Small intestine (tissue), 7 donors: ENCODE measurements at regions not wholly inside any gene's neighbourhood (a gene's known extent, or its start where the extent isn't known, plus 50 kb on each side); places are given as distances from the start of the nearest gene placed in this dataset.

Experiments
- DNase-seq, 2 donors: peaks; one replicate each; pipeline versions ENCODE4 v3.0.0 to v3.0.0-alpha.2; 2013
- FAIRE-seq: peaks from 2 replicates; lab custom pipeline; 2012; peaks lifted over from hg19 to GRCh38; lab: Jason Lieb, UNC
- H3K27ac ChIP-seq, 3 donors: one replicate each; pipeline ENCODE4 v1.5.1; 2013; ENCODE audit warnings: low read length in 2 of 3, mild to moderate bottlenecking in 2 of 3, control low read depth in 1 of 3, inconsistent platforms in 1 of 3, low read depth in 1 of 3, moderate library complexity in 1 of 3
- H3K27me3 ChIP-seq, 3 donors: one replicate each; pipeline ENCODE4 v1.6.1; 2013; ENCODE audit warnings: low read length in 3 of 3, inconsistent platforms in 1 of 3; ENCODE audit not compliant: control insufficient read depth in 3 of 3, insufficient read depth in 3 of 3
- H3K36me3 ChIP-seq, 3 donors: one replicate each; pipeline ENCODE4 v1.6.1; 2013; ENCODE audit warnings: low read length in 3 of 3, inconsistent platforms in 1 of 3, low read depth in 1 of 3, mild to moderate bottlenecking in 1 of 3, moderate library complexity in 1 of 3; ENCODE audit not compliant: control insufficient read depth in 3 of 3, insufficient read depth in 2 of 3
- H3K4me1 ChIP-seq, 3 donors: one replicate each; pipeline ENCODE4 v1.6.1; 2013; ENCODE audit warnings: low read length in 2 of 3, inconsistent platforms in 1 of 3, low read depth in 1 of 3, mild to moderate bottlenecking in 1 of 3, moderate library complexity in 1 of 3; ENCODE audit not compliant: control insufficient read depth in 3 of 3, insufficient read depth in 2 of 3
- H3K4me3 ChIP-seq, 3 donors: one replicate each; pipeline ENCODE4 v1.5.1; 2013; ENCODE audit warnings: low read length in 3 of 3, control low read depth in 1 of 3, inconsistent platforms in 1 of 3, low read depth in 1 of 3, mild to moderate bottlenecking in 1 of 3, moderate library complexity in 1 of 3
- H3K9me3 ChIP-seq, 2 donors: one replicate each; pipeline ENCODE4 v1.6.1; 2013; ENCODE audit warnings: low read depth in 1 of 2, low read length in 1 of 2; ENCODE audit not compliant: control insufficient read depth in 2 of 2, insufficient read depth in 1 of 2
- WGBS, 3 donors: extraction: QIAGEN DNeasy Blood & Tissue Kit; methylation state at CpG; one replicate each; pipeline ENCODE4 v1.1.7; 2013; 5-methylcytosine and 5-hydroxymethylcytosine counted together
- donor health status: healthy with polysubstance abuse.
- donor health status: control.
- donor health status: control.
- donor health status: Bipolar disorder and iron deficiency.
- donor health status: healthy.

DNA sequence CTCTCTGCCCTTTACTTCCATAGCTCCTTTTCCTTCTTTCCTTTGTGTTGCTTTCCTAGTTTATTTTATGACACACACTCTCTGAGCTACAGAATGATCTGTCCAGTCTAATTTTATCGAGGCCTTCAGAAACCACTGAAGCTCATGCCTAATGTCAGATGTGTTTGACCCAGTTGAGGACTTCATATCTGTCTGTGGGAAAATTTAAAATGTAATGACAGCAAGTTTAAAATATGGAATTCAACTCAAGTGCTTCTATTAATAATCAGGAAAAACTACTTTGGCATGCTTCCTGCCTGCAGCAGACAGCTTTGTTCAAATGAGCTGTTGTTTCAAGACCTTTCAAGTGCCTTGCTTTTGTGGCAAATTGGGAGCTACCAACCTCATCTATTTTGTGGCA lies 261.8 kb upstream of the MTNR1B start:
- WGBS, 3 donors: 42 to 83% (median 68%) methylated on average over 1 of the region's 1 CpG
- Histone ChIP-seq H3K27me3 (no peaks in the 10 kb centered on the region), H3K27ac (no peak overlapping the region), H3K4me1 (peaks cover 0 to 2% (median 0%) of the 10 kb centered on the region in 3 donors), H3K4me3 (no peak overlapping the region), H3K9me3 (peaks cover 0 to 6% of the 10 kb centered on the region in 2 donors), H3K36me3 (no peaks in the 10 kb centered on the region)
- FAIRE-seq: no peak
- no peak for DNase-seq

GRCh38 chr11:92709329-92709728 lies 260.1 kb upstream of the MTNR1B start:
- DNase-seq (no peak), FAIRE-seq (no peak)
- WGBS, 3 donors: 73 to 91% (median 83%) methylated on average over 4 of the region's 4 CpGs
- H3K27ac ChIP-seq: no peak overlapping the region
- peaks cover 0 to 2% (median 0%) of the 10 kb centered on the region in 3 donors for H3K4me1 ChIP-seq
- no peaks in the 10 kb centered on the region for H3K27me3 ChIP-seq
- H3K4me3 ChIP-seq: no peak overlapping the region
- no peaks in the 10 kb centered on the region for H3K36me3 ChIP-seq
- peaks cover 0 to 6% of the 10 kb centered on the region in 2 donors for H3K9me3 ChIP-seq

- Histone ChIP-seq H3K4me3 (no peak overlapping the region), H3K9me3 (no peaks in the 10 kb centered on the region), H3K27ac (no peak overlapping the region), H3K27me3 (no peaks in the 10 kb centered on the region), H3K36me3 (no peaks in the 10 kb centered on the region), H3K4me1 (peaks cover 0 to 2% (median 0%) of the 10 kb centered on the region in 3 donors)
- DNase-seq (no peak), FAIRE-seq (no peak)
- WGBS, 3 donors: 83 to 86% (median 84%) methylated on average over 4 of the region's 4 CpGs
Measured at GRCh38 chr11:92711926-92712325, 257.5 kb upstream of the MTNR1B start.

DNA sequence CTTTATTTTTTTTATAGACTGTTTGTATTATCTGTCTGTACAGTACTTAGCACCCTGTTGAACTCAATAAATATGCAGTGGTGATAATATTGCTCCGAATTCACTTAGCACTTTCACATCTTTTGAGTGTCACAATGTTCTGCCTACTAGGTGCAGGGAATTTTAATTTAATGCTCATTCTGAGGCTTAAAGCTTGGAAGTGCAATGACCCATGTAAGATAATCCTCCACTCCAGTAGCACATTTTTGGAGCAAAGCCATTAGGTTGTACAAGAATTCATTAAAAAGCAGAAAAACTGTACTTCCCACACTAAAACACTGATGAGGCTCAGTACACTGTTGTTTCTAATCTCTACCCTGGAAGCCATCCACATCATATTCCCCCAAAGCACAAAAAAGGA lies 255.3 kb upstream of the MTNR1B start:
- FAIRE-seq (no peak), DNase-seq (no peak)
- Histone ChIP-seq H3K27ac (no peak overlapping the region), H3K36me3 (no peaks in the 10 kb centered on the region), H3K4me3 (no peak overlapping the region), H3K27me3 (no peaks in the 10 kb centered on the region), H3K4me1 (no peaks in the 10 kb centered on the region), H3K9me3 (no peaks in the 10 kb centered on the region)
- WGBS, 3 donors: 63 to 74% (median 65%) methylated on average over 1 of the region's 1 CpG

- H3K27me3 ChIP-seq: no peaks in the 10 kb centered on the region
- H3K4me3 ChIP-seq: no peak overlapping the region
- no peaks in the 10 kb centered on the region for H3K9me3 ChIP-seq
- no peak for FAIRE-seq
- H3K36me3 ChIP-seq: no peaks in the 10 kb centered on the region
- DNase-seq: no peak
- H3K27ac ChIP-seq: no peak overlapping the region
- 95 to 98% (median 96%) methylated on average over 1 of the region's 1 CpG for WGBS, 3 donors
- H3K4me1 ChIP-seq: no peaks in the 10 kb centered on the region
Measured at GRCh38 chr11:92717240-92717639, 252.2 kb upstream of the MTNR1B start.

DNA sequence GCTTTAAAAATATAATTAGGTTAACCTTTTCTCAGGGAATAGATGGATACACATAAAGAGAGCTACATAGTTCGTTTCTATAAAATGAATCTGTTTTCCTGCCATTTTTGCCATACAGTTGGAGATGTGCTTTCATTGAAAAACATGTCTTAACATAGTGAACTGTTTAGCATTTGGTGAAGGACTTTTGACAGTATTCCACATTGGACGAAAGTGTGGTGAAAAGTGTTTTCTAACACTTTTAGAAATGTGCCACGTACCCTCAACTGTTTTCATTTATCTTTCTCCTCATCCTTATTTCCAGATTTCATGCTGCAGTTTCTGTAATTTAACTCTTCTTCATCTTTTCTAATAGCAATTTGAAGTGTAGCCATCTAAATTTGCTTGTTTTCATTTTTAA lies 249.1 kb upstream of the MTNR1B start:
- H3K27ac ChIP-seq: no peak overlapping the region
- WGBS, 3 donors: 60 to 69% (median 65%) methylated on average over 3 of the region's 3 CpGs
- no peaks in the 10 kb centered on the region for H3K27me3 ChIP-seq
- no peaks in the 10 kb centered on the region for H3K4me1 ChIP-seq
- H3K4me3 ChIP-seq: no peak overlapping the region
- FAIRE-seq: no peak
- DNase-seq: no peak
- H3K9me3 ChIP-seq: peaks cover 0 to 3% of the 10 kb centered on the region in 2 donors
- no peaks in the 10 kb centered on the region for H3K36me3 ChIP-seq

GRCh38 chr11:92725352-92725751 lies 244.1 kb upstream of the MTNR1B start:
- no peaks in the 10 kb centered on the region for H3K36me3 ChIP-seq
- no peak for DNase-seq
- no peaks in the 10 kb centered on the region for H3K27me3 ChIP-seq
- H3K9me3 ChIP-seq: peaks cover 0 to 3% of the 10 kb centered on the region in 2 donors
- H3K4me3 ChIP-seq: no peak overlapping the region
- H3K4me1 ChIP-seq: no peaks in the 10 kb centered on the region
- WGBS, 3 donors: 88 to 94% (median 93%) methylated on average over 1 of the region's 1 CpG
- no peak for FAIRE-seq
- no peak overlapping the region for H3K27ac ChIP-seq

DNA sequence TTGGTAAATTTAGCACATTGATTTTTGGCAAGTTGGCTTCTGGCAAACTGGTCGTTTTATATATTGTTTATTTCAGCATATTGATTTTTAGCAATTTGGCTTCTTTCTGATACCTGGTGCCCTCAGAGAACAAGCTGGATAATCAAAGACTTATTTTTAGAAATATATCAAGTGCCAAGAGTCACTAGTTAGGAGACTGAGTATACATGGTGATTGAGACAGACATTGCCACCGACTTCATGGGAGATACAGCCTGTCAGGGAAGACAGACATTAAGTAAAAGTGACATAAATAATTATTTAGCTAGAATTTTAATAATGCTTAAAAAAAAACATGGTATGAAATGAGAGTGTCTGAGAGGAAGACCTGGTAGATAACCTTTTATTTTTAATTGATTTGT lies 242.3 kb upstream of the MTNR1B start:
- Histone ChIP-seq H3K27ac (no peak overlapping the region), H3K36me3 (no peaks in the 10 kb centered on the region), H3K27me3 (no peaks in the 10 kb centered on the region), H3K4me3 (no peak overlapping the region), H3K9me3 (peaks cover 0 to 3% of the 10 kb centered on the region in 2 donors), H3K4me1 (no peaks in the 10 kb centered on the region)
- FAIRE-seq (no peak), DNase-seq (no peak)
- 61 to 71% (median 64%) methylated on average over 2 of the region's 2 CpGs for WGBS, 3 donors

DNA sequence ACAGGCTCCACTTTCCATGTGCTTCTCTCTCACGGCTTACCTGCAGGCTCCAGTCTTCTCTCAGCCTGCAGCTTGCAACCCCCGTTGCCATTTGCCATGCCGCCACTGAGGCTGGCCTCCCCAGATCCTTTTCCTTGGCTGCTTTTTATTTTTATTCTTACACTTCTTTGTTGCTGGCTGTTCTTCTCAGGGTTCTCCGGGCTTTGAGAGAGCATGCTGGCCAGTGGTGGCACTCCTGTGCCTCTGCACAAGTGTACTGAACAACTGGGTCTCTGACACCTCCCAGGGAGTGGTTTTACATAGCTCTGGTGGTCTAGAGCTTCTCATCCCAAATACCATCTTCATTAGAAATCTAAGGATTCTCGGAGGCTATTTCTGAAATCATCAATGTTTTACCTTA lies 241.7 kb upstream of the MTNR1B start:
- no peak for DNase-seq
- H3K27ac ChIP-seq: no peak overlapping the region
- peaks cover 0 to 1% of the 10 kb centered on the region in 2 donors for H3K9me3 ChIP-seq
- H3K4me1 ChIP-seq: no peaks in the 10 kb centered on the region
- no peak for FAIRE-seq
- no peaks in the 10 kb centered on the region for H3K27me3 ChIP-seq
- H3K36me3 ChIP-seq: no peaks in the 10 kb centered on the region
- no peak overlapping the region for H3K4me3 ChIP-seq
- WGBS, 3 donors: 78 to 88% (median 84%) methylated on average over 5 of the region's 5 CpGs
